GM12801 (cell line): ENCODE measurements at regions not wholly inside any gene's neighbourhood (a gene's known extent, or its start where the extent isn't known, plus 50 kb on each side); places are given as distances from the start of the nearest gene placed in this dataset.

ENCODE experiments used
- TF ChIP-seq, protein P1 (sequence below): IDR thresholded peaks from one replicate; pipeline ENCODE4 v1.5.1; 2011; ENCODE audit warnings: control low read depth; ENCODE audit not compliant: insufficient read length; ENCODE audit errors: extremely low read depth

DNA sequence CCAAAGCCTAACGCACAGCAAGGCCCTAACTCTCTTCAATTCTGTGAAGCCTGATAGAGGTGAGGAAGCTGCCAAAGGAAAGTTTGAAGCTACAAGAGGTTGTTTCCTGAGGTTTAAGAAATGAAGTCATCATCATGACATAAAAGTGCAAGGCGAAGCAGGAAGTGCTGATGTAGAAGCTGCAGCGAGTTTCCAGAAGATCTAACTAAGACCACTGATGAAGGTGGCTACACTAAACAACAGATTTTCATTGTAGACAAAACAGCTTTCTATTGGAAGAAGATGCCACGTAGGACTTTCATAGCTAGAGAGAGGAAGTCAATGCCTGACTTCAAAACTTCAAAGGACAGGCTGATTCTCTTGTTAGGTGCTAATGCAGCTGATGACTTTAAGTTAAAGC is 385.6 kb upstream of the OR4E1 start:
- TF ChIP-seq, protein P1, sequence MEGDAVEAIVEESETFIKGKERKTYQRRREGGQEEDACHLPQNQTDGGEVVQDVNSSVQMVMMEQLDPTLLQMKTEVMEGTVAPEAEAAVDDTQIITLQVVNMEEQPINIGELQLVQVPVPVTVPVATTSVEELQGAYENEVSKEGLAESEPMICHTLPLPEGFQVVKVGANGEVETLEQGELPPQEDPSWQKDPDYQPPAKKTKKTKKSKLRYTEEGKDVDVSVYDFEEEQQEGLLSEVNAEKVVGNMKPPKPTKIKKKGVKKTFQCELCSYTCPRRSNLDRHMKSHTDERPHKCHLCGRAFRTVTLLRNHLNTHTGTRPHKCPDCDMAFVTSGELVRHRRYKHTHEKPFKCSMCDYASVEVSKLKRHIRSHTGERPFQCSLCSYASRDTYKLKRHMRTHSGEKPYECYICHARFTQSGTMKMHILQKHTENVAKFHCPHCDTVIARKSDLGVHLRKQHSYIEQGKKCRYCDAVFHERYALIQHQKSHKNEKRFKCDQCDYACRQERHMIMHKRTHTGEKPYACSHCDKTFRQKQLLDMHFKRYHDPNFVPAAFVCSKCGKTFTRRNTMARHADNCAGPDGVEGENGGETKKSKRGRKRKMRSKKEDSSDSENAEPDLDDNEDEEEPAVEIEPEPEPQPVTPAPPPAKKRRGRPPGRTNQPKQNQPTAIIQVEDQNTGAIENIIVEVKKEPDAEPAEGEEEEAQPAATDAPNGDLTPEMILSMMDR: no peak

DNA sequence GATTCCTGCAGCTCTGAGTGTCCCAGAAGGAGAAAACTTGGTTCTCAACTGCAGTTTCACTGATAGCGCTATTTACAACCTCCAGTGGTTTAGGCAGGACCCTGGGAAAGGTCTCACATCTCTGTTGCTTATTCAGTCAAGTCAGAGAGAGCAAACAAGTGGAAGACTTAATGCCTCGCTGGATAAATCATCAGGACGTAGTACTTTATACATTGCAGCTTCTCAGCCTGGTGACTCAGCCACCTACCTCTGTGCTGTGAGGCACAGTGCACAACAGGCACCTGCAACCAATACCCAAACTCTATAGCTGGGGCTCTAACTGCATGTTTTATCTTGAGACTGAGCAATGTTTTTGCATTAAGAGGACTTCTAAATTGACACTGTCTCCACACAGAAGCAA is 379.2 kb upstream of the OR4E1 start:
- TF ChIP-seq, protein P1: no peak

DNA sequence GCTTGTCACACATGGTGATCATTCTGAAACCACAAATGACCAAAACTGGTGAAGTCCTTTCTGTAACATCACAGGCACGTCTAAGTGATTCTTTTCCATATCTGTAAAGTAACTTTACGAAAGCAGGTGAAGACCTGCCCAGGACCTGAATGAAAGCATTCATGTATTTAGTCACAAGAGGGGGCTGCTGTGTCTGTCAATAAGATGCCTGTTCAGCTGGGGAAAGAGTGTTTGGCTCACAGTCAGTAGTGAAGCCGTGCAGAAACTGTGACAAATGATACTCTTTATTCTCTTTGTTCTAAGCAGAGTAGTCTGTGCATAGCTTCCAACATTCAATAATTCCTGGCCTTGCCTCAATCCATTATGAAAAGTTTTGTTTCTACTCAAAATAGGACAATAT is 373.5 kb upstream of the OR4E1 start:
- TF ChIP-seq, protein P1: no peak

DNA sequence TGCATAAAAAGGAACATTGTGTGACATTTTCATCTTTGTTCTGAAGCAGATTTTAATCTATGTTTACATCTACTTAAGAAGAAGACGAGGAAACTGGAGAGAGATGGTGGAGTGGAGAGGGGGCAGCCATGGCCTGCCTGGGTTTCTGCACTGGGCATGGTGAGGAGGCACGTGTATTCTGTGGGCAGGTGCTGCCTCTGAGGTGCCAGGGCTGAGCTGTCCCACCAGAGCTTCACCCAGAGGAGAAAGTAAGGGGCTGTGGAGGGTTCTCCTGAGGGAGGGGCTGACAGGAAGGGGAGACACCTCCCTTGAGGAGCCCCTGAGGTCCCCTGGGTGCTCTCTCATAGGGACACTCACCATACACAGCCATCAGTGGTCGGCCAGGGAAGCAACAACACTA is 372.4 kb upstream of the OR4E1 start:
- TF ChIP-seq, protein P1: no peak

GRCh38 chr14:22044193-22044592 is 370.6 kb upstream of the OR4E1 start:
- TF ChIP-seq, protein P1: no peak

DNA sequence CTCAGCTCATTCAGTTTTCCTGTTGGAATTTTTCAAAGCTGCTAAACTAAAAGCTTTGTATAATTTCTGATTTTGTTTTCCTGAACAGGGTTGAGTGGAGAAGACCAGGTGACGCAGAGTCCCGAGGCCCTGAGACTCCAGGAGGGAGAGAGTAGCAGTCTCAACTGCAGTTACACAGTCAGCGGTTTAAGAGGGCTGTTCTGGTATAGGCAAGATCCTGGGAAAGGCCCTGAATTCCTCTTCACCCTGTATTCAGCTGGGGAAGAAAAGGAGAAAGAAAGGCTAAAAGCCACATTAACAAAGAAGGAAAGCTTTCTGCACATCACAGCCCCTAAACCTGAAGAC is 367.1 kb upstream of the OR4E1 start:
- TF ChIP-seq, protein P1: no peak

- TF ChIP-seq, protein P1: no peak
These were observed 366.5 kb upstream of the OR4E1 start for GRCh38 chr14:22039938-22040780.
